KOPT-K1 (cell line): ENCODE measurements at regions not wholly inside any gene's neighbourhood (a gene's known extent, or its start where the extent isn't known, plus 50 kb on each side); places are given as distances from the start of the nearest gene placed in this dataset.

Experiments used
- H3K27ac ChIP-seq: fragments of 200-600 bp; sonication (generic); 2 replicates; pipeline ENCODE4 v1.5.1; 2016; ENCODE audit warnings: antibody characterized with exemption, mild to moderate bottlenecking, low read depth, low read length; ENCODE audit not compliant: poor library complexity, severe bottlenecking
- H3K36me3 ChIP-seq: fragments of 200-600 bp; sonication (generic); 2 replicates; pipeline ENCODE4 v1.5.1; 2017; ENCODE audit warnings: antibody characterized with exemption, mild to moderate bottlenecking, low read length, moderate library complexity; ENCODE audit not compliant: insufficient read depth
- H3K9me3 ChIP-seq: fragments of 200-600 bp; sonication (generic); 2 replicates; pipeline ENCODE4 v1.5.1; 2017; ENCODE audit warnings: antibody characterized with exemption, low read length, mild to moderate bottlenecking; ENCODE audit not compliant: insufficient read depth, poor library complexity, severe bottlenecking

DNA sequence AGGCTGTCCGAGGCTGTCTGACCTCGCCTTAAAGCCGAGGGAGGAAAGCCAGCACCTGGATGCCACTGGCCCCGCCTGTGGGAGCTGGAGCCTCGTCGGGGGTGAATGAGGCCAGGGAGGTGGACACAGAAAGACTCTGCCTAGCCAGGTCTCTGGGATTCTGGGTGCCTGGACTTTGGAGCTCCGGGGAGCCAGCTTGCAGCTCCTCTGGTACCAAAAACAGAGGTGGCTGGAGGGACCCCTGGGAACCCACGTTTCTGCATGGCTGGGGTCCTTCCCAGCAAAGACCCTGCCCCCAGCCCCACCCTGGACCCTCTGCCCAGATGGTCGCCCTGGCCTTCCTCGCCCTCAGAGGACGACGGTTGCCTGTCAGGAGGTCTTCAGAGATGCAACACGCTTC, 239.7 kb downstream of the BRD1 start:
- H3K36me3 ChIP-seq = no peaks in the 10 kb centered on the region; the same call in 1 of the 2 replicates
- H3K9me3 ChIP-seq = no peaks in the 10 kb centered on the region
- H3K27ac ChIP-seq = no peak overlapping the region

DNA sequence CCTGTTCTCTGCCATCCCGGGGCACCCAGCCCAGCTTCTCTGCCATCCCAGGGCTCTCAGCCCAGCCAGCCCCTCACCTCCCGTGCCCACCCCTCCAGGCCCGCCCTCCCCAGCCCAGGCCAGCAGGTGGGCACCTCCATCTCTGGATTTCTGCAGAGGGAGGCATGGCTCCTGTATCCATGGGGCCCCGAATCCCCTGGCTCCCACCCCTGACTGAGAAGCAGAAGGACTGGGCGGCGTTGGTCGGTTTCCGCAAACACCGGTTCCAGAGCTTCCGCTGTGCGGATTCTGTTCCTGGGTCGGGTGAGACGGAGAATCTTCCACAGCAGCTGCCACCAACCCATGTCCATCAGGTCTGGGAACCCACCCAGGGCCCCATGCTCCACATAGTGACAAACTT, 240.3 kb downstream of the BRD1 start:
- no peaks in the 10 kb centered on the region; the same call in 1 of the 2 replicates for H3K36me3 ChIP-seq
- H3K9me3 ChIP-seq = no peaks in the 10 kb centered on the region

DNA sequence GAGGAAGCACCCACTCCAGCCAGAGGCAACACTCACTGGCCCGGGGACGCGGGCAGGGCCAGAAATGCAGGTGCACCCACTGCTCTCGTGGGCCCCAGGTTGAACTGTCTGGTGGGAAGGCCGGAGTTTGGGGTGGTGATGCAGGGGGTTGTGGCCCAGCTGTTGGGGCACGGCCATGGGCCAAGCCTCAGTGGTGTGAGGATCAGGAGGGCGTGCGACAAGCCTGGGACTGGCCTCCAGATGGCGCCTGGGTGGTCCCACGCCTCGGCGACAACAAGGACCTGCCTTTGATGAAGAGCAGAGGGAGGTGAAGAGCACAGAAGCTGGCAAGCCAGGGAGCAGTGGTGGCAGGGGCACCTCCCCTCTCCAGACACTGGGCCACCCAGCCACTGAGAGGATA, 240.8 kb downstream of the BRD1 start:
- Histone ChIP-seq H3K36me3 (no peaks in the 10 kb centered on the region; the same call in 1 of the 2 replicates), H3K9me3 (no peaks in the 10 kb centered on the region), H3K27ac (no peak overlapping the region)

More for the DNA sequence above, 240.3 kb downstream of the BRD1 start:
- no peak overlapping the region for H3K27ac ChIP-seq

DNA sequence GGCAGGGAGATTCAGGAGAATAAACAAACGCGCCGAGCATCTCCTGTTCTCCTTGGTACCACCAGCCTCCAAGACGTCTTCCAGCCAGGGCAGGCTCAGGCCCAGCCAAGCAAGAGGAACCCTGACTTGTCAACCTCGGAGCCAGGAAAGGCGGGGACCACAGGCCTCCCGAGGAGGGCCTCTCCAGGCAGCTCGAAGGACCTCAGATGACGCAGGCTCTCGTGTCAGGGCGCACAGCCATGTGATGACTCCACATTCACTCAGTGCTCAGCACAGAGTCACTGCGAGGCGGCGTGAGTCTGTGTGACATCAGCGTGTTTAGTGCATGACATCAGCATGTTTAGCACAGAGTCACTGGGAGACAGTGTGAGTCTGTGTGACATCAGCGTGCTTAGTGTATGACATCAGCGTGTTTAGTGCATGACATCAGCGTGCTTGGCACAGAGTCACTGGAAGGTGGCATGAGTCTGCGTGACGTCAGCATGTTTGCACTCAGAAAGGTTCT, 241.4 kb downstream of the BRD1 start:
- Histone ChIP-seq H3K9me3 (peaks cover under 1% of the 10 kb centered on the region), H3K36me3 (no peaks in the 10 kb centered on the region; the same call in 1 of the 2 replicates), H3K27ac (no peak overlapping the region)

DNA sequence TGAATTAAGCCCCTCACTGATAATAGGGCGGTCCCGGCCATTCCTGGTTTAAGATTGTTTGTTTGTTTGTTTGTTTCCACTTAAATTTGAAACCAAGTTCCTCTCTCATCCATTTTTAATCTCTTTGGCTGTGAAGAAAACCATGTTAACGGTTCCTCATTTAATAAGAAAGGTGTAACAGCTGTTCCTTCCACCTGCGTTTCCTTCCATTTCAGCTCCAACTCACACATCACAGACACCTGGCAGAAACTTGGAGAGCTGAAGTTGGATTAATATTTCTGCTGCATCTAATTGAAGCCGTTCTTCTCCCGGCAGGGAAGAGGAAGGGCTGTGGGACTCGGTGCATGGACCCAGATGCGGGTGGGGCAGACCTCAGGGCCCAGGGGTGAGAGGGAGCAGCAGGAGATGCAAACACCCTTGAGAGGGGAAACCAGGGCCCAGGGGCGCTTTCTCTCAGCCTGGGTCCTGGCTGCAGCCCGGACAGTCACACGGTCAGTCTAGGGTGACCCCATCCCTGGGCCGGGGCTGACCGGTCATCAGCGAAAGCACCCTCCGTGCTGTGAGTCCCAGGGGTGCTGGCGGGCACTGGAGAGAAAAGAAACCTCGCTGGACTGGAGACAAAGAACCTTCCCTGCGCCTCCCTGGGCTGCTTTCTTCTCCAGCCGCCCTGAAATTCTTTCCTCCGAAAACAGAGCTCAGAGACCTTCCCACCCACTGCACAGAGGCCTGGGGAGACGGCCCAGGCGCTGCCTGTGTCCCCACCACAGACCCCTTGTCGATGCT, 242.0 kb downstream of the BRD1 start:
- Histone ChIP-seq H3K36me3 (no peaks in the 10 kb centered on the region; the same call in 1 of the 2 replicates), H3K9me3 (peaks cover 6% of the 10 kb centered on the region), H3K27ac (no peak overlapping the region)

DNA sequence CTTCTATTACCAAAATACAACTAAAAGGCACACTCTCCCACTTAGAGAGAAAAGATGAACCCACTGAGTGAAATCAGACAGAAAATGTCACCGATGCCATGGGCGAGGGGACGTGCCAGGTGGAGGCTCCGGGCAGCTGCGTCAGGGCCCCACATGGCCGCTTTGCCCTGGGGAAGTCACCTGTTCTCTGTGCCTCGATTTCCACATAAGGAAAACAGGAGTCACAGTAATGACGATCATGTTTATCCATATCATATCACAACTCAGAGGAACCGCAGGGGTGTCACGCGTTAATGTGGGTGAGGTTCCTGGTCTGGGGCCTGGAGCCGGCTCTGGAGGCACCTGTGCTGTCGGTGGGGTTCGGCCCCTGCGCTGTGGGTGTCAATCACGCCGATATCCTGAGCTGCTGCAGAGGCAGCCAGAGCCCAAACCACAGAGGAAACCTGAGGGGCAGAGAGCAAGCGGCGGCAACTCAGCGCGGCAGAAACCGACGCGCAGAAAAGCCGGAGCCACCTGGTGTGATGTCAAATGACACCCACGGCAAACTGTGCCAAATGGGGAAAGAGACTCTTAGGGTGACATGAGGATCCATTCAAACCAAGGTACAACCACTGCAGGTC, 243.7 kb downstream of the BRD1 start:
- Histone ChIP-seq H3K9me3 (peaks cover 16% of the 10 kb centered on the region), H3K36me3 (no peaks in the 10 kb centered on the region; the same call in 1 of the 2 replicates), H3K27ac (no peak overlapping the region)

DNA sequence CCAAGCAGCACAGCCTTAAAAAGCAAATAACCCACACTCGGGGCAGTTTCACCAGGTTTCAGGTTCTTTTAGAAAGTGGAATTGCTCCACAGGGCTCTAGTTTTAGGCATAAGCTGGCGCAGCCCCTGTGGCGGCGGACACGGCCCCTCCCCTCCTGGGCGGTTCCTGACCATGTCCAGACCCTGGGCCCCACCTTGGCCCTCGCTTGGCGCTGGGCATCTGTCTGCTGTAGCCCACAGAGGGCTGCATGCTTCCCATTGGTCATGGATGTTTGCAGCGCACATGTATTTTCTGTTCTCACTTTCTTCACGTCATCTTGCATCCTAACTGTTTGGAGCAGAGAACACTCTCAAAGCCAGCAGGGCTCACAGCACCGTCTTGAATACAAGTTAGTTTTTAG, 244.3 kb downstream of the BRD1 start:
- peaks cover 16% of the 10 kb centered on the region for H3K9me3 ChIP-seq
- H3K27ac ChIP-seq = no peak overlapping the region
- no peaks in the 10 kb centered on the region; the same call in 1 of the 2 replicates for H3K36me3 ChIP-seq

DNA sequence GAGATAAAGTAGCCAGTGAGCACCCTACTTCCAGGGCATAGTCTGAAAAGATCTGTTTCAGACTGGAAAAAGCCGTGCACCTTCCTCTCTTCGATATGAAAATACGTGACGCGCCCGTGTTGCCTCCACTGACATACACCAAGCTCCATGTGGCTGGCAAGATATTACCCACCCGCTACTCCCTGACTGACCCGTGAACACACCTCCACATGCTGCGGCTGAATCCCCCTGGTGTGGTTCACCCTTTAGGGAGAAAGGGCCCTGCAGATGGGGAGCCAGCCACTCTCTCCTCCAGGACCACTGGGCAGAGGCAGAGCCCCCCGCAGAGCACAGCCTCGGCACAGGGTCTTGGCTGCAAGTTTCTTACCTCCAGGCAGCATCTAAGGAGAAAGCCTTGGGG, 245.0 kb downstream of the BRD1 start:
- H3K27ac ChIP-seq = no peak overlapping the region
- H3K9me3 ChIP-seq = peaks cover 16% of the 10 kb centered on the region

DNA sequence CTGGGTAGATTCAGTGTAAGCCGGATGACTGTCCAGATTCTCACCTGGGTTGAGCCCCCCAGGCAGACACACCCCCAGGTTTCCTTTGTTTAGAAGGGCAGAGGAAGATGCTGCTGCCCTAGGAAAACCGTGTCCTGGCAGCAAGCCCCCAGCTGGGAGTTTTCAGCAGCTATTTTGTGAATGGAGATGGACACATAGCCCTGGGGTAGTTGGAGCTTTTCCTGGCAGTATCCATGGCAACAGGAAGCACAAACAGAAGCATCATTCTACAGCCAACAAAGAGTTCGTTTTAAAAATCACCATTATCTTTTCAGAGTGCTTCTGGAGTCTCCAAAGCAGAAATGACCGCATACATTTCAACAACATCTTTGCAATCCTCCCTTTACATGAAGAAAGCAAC, 245.5 kb downstream of the BRD1 start:
- H3K9me3 ChIP-seq = peaks cover 16% of the 10 kb centered on the region
- H3K36me3 ChIP-seq = no peaks in the 10 kb centered on the region; the same call in 1 of the 2 replicates
- H3K27ac ChIP-seq = no peak overlapping the region

More for the DNA sequence above, 245.0 kb downstream of the BRD1 start:
- no peaks in the 10 kb centered on the region; the same call in 1 of the 2 replicates for H3K36me3 ChIP-seq

DNA sequence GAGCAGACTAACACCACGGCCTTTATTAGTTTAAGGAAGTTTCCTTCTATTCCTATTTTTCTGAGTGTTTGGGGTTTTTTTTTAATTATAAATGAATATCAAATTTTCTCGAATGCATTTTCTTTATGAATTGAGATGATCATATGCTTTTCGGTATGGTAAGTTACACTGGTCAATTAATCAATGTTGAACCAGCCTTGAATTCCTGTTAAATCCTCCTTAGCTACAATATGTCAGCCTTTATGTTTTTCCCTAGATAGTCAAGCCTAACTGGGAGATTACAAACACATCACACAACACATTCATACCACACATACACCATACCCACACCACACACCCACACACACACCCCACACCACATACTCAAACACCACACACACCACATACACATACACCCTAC, 247.6 kb downstream of the BRD1 start:
- no peaks in the 10 kb centered on the region; the same call in 1 of the 2 replicates for H3K36me3 ChIP-seq
- no peak overlapping the region for H3K27ac ChIP-seq
- H3K9me3 ChIP-seq = peaks cover 16% of the 10 kb centered on the region

DNA sequence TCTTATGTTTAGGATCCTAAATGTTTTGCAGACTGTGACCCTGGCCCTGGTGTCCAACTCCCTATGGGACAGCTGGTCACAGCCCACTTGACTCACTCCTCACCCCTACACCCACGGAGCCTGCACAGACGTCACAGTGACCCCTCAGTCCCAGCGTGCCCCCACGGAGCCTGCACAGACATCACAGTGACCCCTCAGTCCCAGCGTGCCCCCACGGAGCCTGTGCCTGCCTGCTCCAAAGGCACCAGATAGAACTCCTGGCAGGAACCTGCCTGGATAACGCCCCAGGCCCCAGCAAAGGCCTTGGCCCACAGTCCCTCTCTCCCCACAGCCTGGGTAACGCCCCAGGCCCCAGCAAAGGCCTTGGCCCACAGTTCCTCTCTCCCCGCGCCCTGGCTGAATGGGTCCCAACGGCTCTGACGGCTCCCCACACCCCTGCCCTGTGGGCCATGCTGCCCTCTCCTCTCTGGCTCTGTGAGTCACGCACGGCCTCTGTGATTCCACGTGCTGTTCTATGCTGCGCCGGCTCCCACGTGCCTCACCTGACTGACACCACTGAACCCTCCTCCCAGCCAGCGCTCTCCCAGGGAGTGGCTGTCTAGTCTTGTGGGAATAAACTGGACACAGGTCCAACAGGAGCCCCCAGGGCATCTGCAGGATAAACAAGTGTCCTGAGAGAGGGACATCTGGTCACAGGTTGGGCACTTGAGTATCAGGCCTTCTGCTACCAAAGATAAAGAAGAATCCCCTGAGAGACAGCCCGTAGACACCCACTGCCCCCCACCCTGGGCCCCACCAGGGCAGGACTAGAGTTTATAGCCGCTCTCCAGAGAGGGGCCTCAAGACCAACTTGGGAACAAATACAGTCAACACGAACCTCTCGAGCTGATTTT, 250.3 kb downstream of the BRD1 start:
- H3K9me3 ChIP-seq = peaks cover 16% of the 10 kb centered on the region
- H3K36me3 ChIP-seq = no peaks in the 10 kb centered on the region
- H3K27ac ChIP-seq = no peak overlapping the region

DNA sequence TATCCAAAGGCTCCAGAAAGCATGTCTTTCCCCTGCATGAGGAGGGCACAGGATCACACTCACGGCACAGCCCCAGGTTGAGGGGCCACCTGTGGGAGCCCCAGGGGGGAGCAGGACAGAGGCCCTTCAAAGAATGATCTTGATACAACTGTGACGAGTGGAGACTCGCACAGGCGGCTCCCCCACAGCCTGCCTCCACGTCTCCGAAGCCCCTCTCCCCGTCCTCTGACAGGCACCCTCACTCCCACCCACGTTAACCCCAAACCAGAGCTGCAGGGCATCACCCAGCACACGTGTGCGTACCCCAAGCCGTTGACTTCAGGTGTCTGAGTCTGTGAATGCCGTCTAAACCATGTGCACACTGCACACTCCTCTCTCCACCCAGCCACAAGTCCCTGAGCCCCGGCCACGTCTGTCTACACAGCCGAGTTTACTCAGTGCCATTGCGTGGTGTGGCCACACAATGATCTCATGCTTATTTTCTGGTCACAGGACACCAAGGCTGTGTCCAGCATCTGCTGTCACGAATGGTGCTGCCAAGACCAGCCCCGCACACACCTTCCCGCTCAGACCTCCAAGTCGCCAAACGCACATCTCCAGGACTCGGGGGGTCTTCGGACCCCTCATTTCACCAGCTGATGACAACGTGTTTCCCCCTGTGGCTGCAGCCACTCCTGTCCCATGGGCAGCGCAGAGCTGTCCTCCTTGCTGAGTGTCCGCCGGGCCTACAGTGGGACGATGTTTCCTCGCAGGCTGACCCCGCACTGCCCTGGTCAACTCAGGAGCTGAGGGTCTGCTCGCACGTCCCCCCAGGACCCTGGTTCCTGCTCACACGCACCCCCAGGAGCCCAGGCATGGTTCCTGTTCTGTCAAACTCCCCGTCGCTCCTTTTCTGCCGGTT, 251.2 kb downstream of the BRD1 start:
- no peak overlapping the region for H3K27ac ChIP-seq
- H3K9me3 ChIP-seq = peaks cover 16% of the 10 kb centered on the region
- no peaks in the 10 kb centered on the region for H3K36me3 ChIP-seq

DNA sequence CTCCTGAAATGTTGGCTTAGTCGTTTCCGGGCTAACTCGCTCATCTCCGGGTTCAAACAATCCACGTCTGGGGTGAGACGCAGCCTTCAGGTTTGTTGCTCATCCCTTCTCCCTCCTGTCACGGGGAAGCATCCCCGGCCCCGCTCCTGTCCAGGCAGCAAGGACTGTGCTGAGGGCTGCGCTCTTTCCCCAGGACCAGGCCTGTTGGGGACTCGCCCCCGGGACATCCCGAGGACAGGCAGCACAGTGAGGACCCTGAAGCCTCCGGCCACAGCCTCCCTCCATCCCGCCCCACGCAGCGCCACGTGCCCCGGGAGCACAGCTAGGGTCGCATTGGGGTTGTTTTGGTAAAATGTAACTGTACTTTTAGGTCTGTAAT, 252.0 kb downstream of the BRD1 start:
- Histone ChIP-seq H3K36me3 (no peaks in the 10 kb centered on the region), H3K27ac (no peak overlapping the region), H3K9me3 (peaks cover 10% of the 10 kb centered on the region)
